ENCODE measurements at regions not wholly inside any gene's neighbourhood (a gene's known extent, or its start where the extent isn't known, plus 50 kb on each side); places are given as distances from the start of the nearest gene placed in this dataset.

DNA sequence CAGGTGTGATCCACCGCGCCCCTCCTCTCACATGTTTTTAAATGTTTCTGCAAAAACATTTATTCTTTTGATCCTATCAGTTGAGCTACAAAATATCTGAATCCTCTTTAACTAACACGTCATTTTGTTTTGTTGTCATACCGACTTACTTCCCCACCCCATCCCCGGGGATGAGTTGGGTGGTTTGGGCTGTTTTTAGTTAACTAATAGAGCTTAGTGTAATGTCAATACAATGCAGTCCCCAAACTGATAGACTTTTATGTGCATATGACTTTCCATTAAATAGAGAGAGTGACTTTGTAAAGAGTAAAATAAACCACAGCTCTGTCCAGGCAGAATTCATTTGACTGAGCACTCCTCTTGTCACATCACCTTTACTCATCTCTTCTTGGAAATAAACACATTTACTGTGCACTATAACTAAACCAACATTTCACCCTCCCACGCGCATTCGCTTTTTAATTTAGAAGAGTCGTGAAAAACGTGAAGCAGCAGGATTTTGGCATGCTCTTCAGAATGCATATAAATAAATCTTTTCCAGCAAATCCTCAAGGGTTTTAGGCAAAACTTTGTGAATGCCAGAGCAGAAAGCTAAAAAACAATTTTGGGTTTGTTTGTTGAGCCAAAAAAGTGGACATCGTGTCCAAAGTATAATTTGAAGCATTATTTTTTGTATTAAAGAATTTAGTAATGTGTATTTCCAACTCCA is 187.4 kb upstream of the MGMT start:
- no peaks in the 10 kb centered on the region for H3K27me3 ChIP-seq
- no peak overlapping the region for H3K4me3 ChIP-seq
- no peak overlapping the region for H3K27ac ChIP-seq
- H3K36me3 ChIP-seq = no peaks in the 10 kb centered on the region
- TF ChIP-seq EP300 (IDR thresholded peaks at IDR 0.05) (no peak), POLR2A (IDR thresholded peaks at IDR 0.05) (no peak)
- TF ChIP-seq, protein P1, sequence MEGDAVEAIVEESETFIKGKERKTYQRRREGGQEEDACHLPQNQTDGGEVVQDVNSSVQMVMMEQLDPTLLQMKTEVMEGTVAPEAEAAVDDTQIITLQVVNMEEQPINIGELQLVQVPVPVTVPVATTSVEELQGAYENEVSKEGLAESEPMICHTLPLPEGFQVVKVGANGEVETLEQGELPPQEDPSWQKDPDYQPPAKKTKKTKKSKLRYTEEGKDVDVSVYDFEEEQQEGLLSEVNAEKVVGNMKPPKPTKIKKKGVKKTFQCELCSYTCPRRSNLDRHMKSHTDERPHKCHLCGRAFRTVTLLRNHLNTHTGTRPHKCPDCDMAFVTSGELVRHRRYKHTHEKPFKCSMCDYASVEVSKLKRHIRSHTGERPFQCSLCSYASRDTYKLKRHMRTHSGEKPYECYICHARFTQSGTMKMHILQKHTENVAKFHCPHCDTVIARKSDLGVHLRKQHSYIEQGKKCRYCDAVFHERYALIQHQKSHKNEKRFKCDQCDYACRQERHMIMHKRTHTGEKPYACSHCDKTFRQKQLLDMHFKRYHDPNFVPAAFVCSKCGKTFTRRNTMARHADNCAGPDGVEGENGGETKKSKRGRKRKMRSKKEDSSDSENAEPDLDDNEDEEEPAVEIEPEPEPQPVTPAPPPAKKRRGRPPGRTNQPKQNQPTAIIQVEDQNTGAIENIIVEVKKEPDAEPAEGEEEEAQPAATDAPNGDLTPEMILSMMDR (IDR thresholded peaks at IDR 0.05) = no peak
- no peak for DNase-seq
- intact Hi-C loops (cut with DNase I) = loop anchor here in 1 of 4 donors (5.0 kb wide), 1 partner anchor 1918 kb away; no protein-coding TSS in a partner anchor
- 21 to 26% (median 25%) methylated on average over 11 of the region's 11 CpGs for WGBS, 3 donors
- no peaks in the 10 kb centered on the region for H3K9me3 ChIP-seq
- no peaks in the 10 kb centered on the region for H3K4me1 ChIP-seq (ENCODE audit: insufficient read depth)

DNA sequence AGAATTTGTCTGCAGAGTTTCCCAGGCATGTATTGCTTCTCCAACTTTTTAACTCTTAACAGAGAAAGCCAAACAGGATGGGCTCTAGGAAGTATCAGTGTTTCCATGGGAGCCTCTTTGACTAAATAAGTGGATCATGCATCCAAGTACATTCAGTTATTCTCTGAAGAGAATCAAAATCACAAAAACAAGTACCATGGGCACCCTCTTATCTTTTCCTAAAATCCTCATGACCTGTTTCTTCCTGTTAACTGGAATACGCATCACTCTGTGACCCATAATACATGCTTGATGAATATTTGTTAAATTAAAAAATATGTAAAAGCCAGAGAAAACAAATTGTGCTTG is 186.9 kb upstream of the MGMT start:
- WGBS, 3 donors = 35 to 48% (median 43%) methylated on average over 1 of the region's 1 CpG
- no peaks in the 10 kb centered on the region for H3K36me3 ChIP-seq
- no peaks in the 10 kb centered on the region for H3K9me3 ChIP-seq
- H3K4me3 ChIP-seq = no peak overlapping the region
- H3K27me3 ChIP-seq = no peaks in the 10 kb centered on the region
- no peaks in the 10 kb centered on the region for H3K4me1 ChIP-seq (ENCODE audit: insufficient read depth)
- DNase-seq = no peak
- H3K27ac ChIP-seq = no peak overlapping the region
- TF ChIP-seq EP300 (IDR thresholded peaks at IDR 0.05) = no peak
- no peak for TF ChIP-seq POLR2A (IDR thresholded peaks at IDR 0.05)
- TF ChIP-seq, protein P1 (IDR thresholded peaks at IDR 0.05) = no peak
- intact Hi-C loops (cut with DNase I) = no loop called here

DNA sequence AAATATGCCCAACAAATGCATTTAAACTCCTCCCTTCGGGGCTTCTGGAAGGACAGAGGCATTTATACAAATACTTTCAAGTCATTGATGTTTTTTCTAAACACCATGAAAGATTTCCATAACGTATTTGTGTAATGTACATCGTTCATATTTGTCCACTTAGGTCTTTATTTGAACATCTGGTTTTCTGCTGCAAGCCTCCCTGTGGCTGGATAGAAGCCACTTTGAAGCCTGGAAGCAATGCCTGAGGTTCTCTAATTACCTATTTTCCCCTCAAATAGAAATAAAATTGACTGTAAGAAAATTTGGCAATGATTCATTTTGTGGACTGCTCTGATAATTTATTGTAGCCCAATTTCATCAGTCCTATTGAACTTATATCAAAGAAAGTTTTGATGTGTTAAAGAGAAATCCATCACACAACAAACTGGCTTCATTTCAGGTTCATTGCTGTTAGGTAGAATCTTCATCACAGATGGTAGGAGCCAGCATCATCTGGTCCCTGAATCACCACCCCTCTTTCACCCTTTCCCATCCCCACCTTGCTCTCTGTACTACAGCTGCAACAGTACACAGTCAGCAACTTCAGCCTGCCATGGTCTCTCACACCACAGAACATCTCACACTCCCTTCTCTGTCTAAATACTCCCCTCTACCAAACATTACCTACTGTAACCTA is 186.0 kb upstream of the MGMT start:
- H3K27me3 ChIP-seq = no peaks in the 10 kb centered on the region
- TF ChIP-seq, protein P1 (IDR thresholded peaks at IDR 0.05) = no peak
- TF ChIP-seq EP300 (IDR thresholded peaks at IDR 0.05) (no peak), POLR2A (IDR thresholded peaks at IDR 0.05) (no peak)
- WGBS, 3 donors = 28 to 38% (median 34%) methylated on average over 3 of the region's 3 CpGs
- no peaks in the 10 kb centered on the region for H3K4me1 ChIP-seq (ENCODE audit: insufficient read depth)
- H3K9me3 ChIP-seq = no peaks in the 10 kb centered on the region
- no peaks in the 10 kb centered on the region for H3K36me3 ChIP-seq
- no peak for DNase-seq
- intact Hi-C loops (cut with DNase I) = no loop called here
- H3K27ac ChIP-seq = no peak overlapping the region
- H3K4me3 ChIP-seq = no peak overlapping the region

DNA sequence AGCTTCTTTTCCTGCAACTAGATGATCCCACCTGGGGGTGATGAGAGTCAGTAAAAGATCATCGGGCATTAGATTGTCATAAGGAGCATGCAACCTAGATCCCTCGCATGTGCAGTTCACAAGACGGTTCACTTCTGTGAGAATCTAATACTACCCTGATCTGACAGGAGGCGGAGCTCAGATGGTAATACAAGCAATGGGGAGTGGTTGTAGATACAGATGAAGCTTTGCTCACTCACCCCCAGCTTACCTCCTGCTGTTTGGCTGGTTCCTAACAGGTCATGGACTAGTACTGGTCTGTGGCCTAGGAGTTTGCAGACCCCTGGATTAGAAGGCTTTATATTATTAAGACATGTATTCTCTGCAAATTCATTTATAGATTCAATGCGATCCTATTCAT is 181.6 kb upstream of the MGMT start:
- no peak overlapping the region for H3K4me3 ChIP-seq
- H3K27ac ChIP-seq = no peak overlapping the region
- H3K9me3 ChIP-seq = no peaks in the 10 kb centered on the region
- no peaks in the 10 kb centered on the region for H3K36me3 ChIP-seq
- intact Hi-C loops (cut with DNase I) = no loop called here
- no peaks in the 10 kb centered on the region for H3K4me1 ChIP-seq (ENCODE audit: insufficient read depth)
- no peaks in the 10 kb centered on the region for H3K27me3 ChIP-seq
- WGBS, 3 donors = 93 to 95% (median 94%) methylated on average over 5 of the region's 5 CpGs
- TF ChIP-seq POLR2A (IDR thresholded peaks at IDR 0.05) = no peak
- TF ChIP-seq EP300 (IDR thresholded peaks at IDR 0.05) = no peak
- TF ChIP-seq, protein P1 (IDR thresholded peaks at IDR 0.05) = no peak
- DNase-seq = no peak

Measured in ovary (tissue), 7 donors.